ENCODE measurements at regions not wholly inside any gene's neighbourhood (a gene's known extent, or its start where the extent isn't known, plus 50 kb on each side); places are given as distances from the start of the nearest gene placed in this dataset.

GRCh38 chr6:115362234-115362633, 698.5 kb downstream of the FRK start:
- TF ChIP-seq CTCF (IDR thresholded peaks at IDR 0.05) (no peak), TCF7L2 (IDR thresholded peaks at IDR 0.05; ENCODE audit: low read depth, low read length) (no peak), POLR2AphosphoS5 (IDR thresholded peaks at IDR 0.05; ENCODE audit: low read depth, low read length) (no peak), REST (IDR thresholded peaks at IDR 0.05; ENCODE audit: insufficient read depth in 1 of 2, low read depth in 2 of 2, low read length in 1 of 2) (no peak)
